Kidney epithelial cell (primary cell): ENCODE measurements at regions not wholly inside any gene's neighbourhood (a gene's known extent, or its start where the extent isn't known, plus 50 kb on each side); places are given as distances from the start of the nearest gene placed in this dataset.

Source experiments
- DNase-seq: peaks from one replicate; pipeline ENCODE4 v3.0.0-alpha.2; 2010; ENCODE audit warnings: low read depth
- H3K27me3 ChIP-seq: 2 replicates; pipeline ENCODE4 v1.6.0; 2011; ENCODE audit warnings: low read length; ENCODE audit not compliant: control insufficient read depth, insufficient read depth
- H3K36me3 ChIP-seq: 2 replicates; pipeline ENCODE4 v1.5.1; 2011; ENCODE audit warnings: low read length; ENCODE audit not compliant: control insufficient read depth, insufficient read depth
- H3K4me3 ChIP-seq: 2 replicates; pipeline ENCODE4 v1.5.1; 2011; ENCODE audit warnings: low read depth, mild to moderate bottlenecking, control low read depth, low read length
- CTCF ChIP-seq: IDR thresholded peaks from 2 replicates; pipeline ENCODE4 v1.5.1; 2011; ENCODE audit warnings: mild to moderate bottlenecking, moderate library complexity, low read length, control low read depth, inconsistent platforms; ENCODE audit not compliant: insufficient read depth, poor library complexity, severe bottlenecking

- no peak overlapping the region for H3K4me3 ChIP-seq
- no peaks in the 10 kb centered on the region for H3K27me3 ChIP-seq
- no peak for DNase-seq
- no peak for TF ChIP-seq CTCF
- H3K36me3 ChIP-seq: no peaks in the 10 kb centered on the region
Observed at GRCh38 chr13:31878495-31878894, 139.2 kb downstream of the RXFP2 start.

GRCh38 chr13:31878955-31879354 is 139.6 kb downstream of the RXFP2 start:
- no peak for DNase-seq
- no peak for TF ChIP-seq CTCF
- Histone ChIP-seq H3K36me3 (no peaks in the 10 kb centered on the region), H3K27me3 (no peaks in the 10 kb centered on the region), H3K4me3 (no peak overlapping the region)

- Histone ChIP-seq H3K27me3 (no peaks in the 10 kb centered on the region), H3K36me3 (no peaks in the 10 kb centered on the region), H3K4me3 (no peak overlapping the region)
- DNase-seq: no peak
- no peak for TF ChIP-seq CTCF
Observed at GRCh38 chr13:31880851-31881494, 141.6 kb downstream of the RXFP2 start.

- TF ChIP-seq CTCF: no peak
- H3K4me3 ChIP-seq: no peak overlapping the region
- no peaks in the 10 kb centered on the region for H3K36me3 ChIP-seq
- DNase-seq: no peak
- H3K27me3 ChIP-seq: no peaks in the 10 kb centered on the region
Observed at GRCh38 chr13:31881495-31881882, 142.2 kb downstream of the RXFP2 start.

GRCh38 chr13:31882794-31883193 is 143.5 kb downstream of the RXFP2 start:
- H3K27me3 ChIP-seq: no peaks in the 10 kb centered on the region
- H3K36me3 ChIP-seq: no peaks in the 10 kb centered on the region
- no peak for DNase-seq
- no peak overlapping the region for H3K4me3 ChIP-seq
- no peak for TF ChIP-seq CTCF

- no peak overlapping the region for H3K4me3 ChIP-seq
- no peaks in the 10 kb centered on the region for H3K36me3 ChIP-seq
- H3K27me3 ChIP-seq: no peaks in the 10 kb centered on the region
- DNase-seq: no peak
- no peak for TF ChIP-seq CTCF
Observed at GRCh38 chr13:31884556-31884955, 145.2 kb downstream of the RXFP2 start.
